ENCODE measurements at regions not wholly inside any gene's neighbourhood (a gene's known extent, or its start where the extent isn't known, plus 50 kb on each side); places are given as distances from the start of the nearest gene placed in this dataset.

- H3K27me3 Mint-ChIP-seq: peaks cover 60% of the 10 kb centered on the region
- ChIA-PET CTCF (no interaction called here), POLR2A (no interaction called here)
Measured at GRCh38 chr19:5396963-5397362, 56.4 kb upstream of the PTPRS start.

GRCh38 chr19:5397804-5398692 lies 57.2 kb upstream of the ZNRF4 start:
- intact Hi-C loops (cut with micrococcal nuclease): no loop called here
- Mint-ChIP-seq H3K36me3 (ENCODE audit: low read depth) (no peaks in the 10 kb centered on the region), H3K4me1 (no peaks in the 10 kb centered on the region), H3K9me3 (no peaks in the 10 kb centered on the region), H3K27me3 (peaks cover 51% of the 10 kb centered on the region), H3K27ac (no peak overlapping the region), H3K4me3 (no peak overlapping the region)
- TF ChIP-seq CTCF (IDR thresholded peaks at IDR 0.05): no peak
- CTCF ChIA-PET: no interaction called here
- POLR2A ChIA-PET: no interaction called here
- ATAC-seq (ENCODE audit: low read depth) (no peak), DNase-seq (no peak)

More at GRCh38 chr19:5396963-5397362, 56.4 kb upstream of the PTPRS start:
- no peaks in the 10 kb centered on the region for H3K9me3 Mint-ChIP-seq
- H3K4me3 Mint-ChIP-seq: no peak overlapping the region
- H3K27ac Mint-ChIP-seq: no peak overlapping the region
- no peak for TF ChIP-seq CTCF (IDR thresholded peaks at IDR 0.05)
- H3K4me1 Mint-ChIP-seq: no peaks in the 10 kb centered on the region
- intact Hi-C loops (cut with micrococcal nuclease): no loop called here
- ATAC-seq (ENCODE audit: low read depth): no peak
- DNase-seq: no peak
- no peaks in the 10 kb centered on the region for H3K36me3 Mint-ChIP-seq (ENCODE audit: low read depth)

GRCh38 chr19:5398693-5399057 lies 56.5 kb upstream of the ZNRF4 start:
- Mint-ChIP-seq H3K4me1 (no peaks in the 10 kb centered on the region), H3K27ac (no peak overlapping the region), H3K36me3 (ENCODE audit: low read depth) (no peaks in the 10 kb centered on the region), H3K4me3 (no peak overlapping the region), H3K27me3 (peaks cover 47% of the 10 kb centered on the region), H3K9me3 (no peaks in the 10 kb centered on the region)
- intact Hi-C loops (cut with micrococcal nuclease): no loop called here
- TF ChIP-seq CTCF (IDR thresholded peaks at IDR 0.05): no peak
- ChIA-PET CTCF (no interaction called here), POLR2A (no interaction called here)
- ATAC-seq (ENCODE audit: low read depth) (no peak), DNase-seq (no peak)

GRCh38 chr19:5403968-5404640 lies 51.1 kb upstream of the ZNRF4 start:
- DNase-seq (peak; percentile 44), ATAC-seq (ENCODE audit: low read depth) (peak; percentile 56)
- no peaks in the 10 kb centered on the region for H3K36me3 Mint-ChIP-seq (ENCODE audit: low read depth)
- peaks cover 7% of the 10 kb centered on the region for H3K9me3 Mint-ChIP-seq
- no peak for TF ChIP-seq CTCF (IDR thresholded peaks at IDR 0.05)
- intact Hi-C loops (cut with micrococcal nuclease): no loop called here
- no peak overlapping the region for H3K4me3 Mint-ChIP-seq
- peaks cover 16% of the 10 kb centered on the region for H3K27me3 Mint-ChIP-seq
- ChIA-PET POLR2A (interaction anchor here (0.5 kb wide), 1 partner anchor 127 kb away, joined by 3 read pairs; no protein-coding TSS in a partner anchor), CTCF (no interaction called here)
- no peaks in the 10 kb centered on the region for H3K4me1 Mint-ChIP-seq
- H3K27ac Mint-ChIP-seq: no peak overlapping the region

Data from activated B cell treated with CpG ODN at 0.5 μM for 24 hours (primary cell).